ENCODE measurements at regions not wholly inside any gene's neighbourhood (a gene's known extent, or its start where the extent isn't known, plus 50 kb on each side); places are given as distances from the start of the nearest gene placed in this dataset.
"Not testable (repeated sequence)": the region's sequence is repeated elsewhere in the genome, so short reads cannot be mapped to it uniquely, and the experiment has no call there.

DNA sequence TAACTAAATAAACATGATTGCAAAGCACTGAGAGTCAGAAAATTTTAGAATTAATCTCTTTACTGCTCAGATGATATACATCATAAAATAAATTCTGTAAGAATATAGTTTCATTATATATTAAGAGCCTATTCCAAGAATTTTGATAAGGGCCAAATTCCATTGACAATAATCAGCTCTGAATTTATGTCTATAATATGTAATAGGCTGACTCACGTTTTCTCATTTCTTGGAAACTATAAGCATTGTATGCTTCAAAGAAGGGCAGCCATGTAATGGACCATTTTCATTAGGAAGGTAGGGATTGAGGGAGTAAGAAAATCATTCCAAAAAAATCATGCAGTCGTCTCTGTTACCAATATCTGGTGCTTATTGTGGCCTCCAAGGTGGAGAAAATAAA, 315.9 kb downstream of the ZIC4 start:
- intact Hi-C loops (cut with DNase I, micrococcal nuclease): no loop called here
- no peak overlapping the region for H3K4me3 Mint-ChIP-seq
- POLR2A ChIA-PET: no interaction called here
- CTCF ChIA-PET: no interaction called here
- DNase-seq (no peak), ATAC-seq (no peak)
- no peaks in the 10 kb centered on the region for H3K36me3 Mint-ChIP-seq (ENCODE audit: low read depth)
- H3K9me3 Mint-ChIP-seq (ENCODE audit: low read depth): peaks cover 5% of the 10 kb centered on the region
- H3K27ac Mint-ChIP-seq: no peak overlapping the region
- H3K27me3 Mint-ChIP-seq: no peaks in the 10 kb centered on the region
- H3K4me1 Mint-ChIP-seq: no peaks in the 10 kb centered on the region

DNA sequence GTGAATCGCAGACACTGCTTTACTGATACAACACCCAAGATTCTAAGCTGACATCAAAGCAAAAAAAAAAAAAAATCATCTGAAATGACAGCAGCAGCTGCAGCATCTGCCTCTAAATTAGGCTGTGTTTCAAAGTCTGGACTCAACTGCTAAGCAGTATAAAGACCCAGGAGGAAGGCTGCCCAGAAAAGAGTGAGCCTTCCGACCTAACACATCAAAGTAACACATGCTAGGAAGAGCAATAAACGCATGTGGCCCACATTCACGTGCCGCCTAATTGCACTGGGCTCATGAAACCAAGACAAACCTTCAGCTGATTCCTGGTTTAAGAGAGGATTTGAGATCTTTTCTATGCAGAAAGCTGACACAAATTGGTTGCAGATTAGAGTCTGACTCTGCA, 317.1 kb downstream of the ZIC4 start:
- no peaks in the 10 kb centered on the region for H3K27me3 Mint-ChIP-seq
- H3K4me1 Mint-ChIP-seq: no peaks in the 10 kb centered on the region
- peaks cover 2% of the 10 kb centered on the region for H3K9me3 Mint-ChIP-seq (ENCODE audit: low read depth)
- ATAC-seq (no peak), DNase-seq (no peak)
- ChIA-PET POLR2A (no interaction called here), CTCF (no interaction called here)
- intact Hi-C loops (cut with DNase I, micrococcal nuclease): no loop called here
- no peaks in the 10 kb centered on the region for H3K36me3 Mint-ChIP-seq (ENCODE audit: low read depth)
- H3K4me3 Mint-ChIP-seq: no peak overlapping the region
- H3K27ac Mint-ChIP-seq: no peak overlapping the region

DNA sequence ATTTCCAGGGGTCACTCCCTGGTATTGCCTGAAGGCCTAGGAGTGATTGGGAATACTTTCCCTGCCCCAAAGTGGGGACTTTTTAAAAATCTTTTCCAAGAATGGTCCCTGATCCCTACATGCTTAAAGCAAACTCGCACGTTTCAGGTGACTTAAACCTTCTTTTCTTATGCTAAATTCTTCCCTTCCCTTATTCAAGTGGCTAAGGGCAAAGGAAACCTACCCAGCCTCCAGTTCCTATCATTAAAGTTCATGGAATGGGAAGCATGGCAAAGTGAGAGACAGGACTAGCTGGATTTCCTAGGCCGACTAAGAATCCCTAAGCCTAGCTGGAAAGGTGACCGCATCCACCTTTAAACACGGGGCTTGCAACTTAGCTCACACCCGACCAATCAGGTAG, 346.8 kb downstream of the ZIC4 start:
- CTCF ChIA-PET; DNase-seq; H3K27ac Mint-ChIP-seq; H3K36me3 Mint-ChIP-seq (ENCODE audit: low read depth); H3K27me3 Mint-ChIP-seq; ATAC-seq; H3K4me1 Mint-ChIP-seq; POLR2A ChIA-PET; H3K4me3 Mint-ChIP-seq; intact Hi-C loops (cut with DNase I, micrococcal nuclease): not testable (repeated sequence)
- H3K9me3 Mint-ChIP-seq (ENCODE audit: low read depth): peaks cover 20% of the 10 kb centered on the region

DNA sequence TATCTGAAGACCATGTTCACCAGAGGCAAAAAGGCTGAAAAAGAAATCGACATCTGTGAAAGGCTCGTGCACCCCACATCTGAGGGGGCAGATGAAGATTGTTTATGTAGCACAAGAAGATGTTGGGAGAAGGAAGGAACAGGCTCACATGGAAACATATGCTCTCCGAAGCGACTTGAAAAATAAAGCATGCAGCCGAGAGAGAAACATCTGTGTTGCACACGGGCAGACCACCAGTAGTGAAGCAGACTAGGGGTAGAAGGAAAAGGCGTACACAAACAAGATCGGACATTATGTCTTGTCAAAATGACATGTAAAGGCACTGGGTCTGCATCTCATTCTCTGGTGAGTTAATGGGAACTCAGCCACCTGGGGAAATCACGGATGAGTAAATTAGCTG, 356.5 kb downstream of the ZIC4 start:
- no peak overlapping the region for H3K4me3 Mint-ChIP-seq
- no peaks in the 10 kb centered on the region for H3K27me3 Mint-ChIP-seq
- no peak overlapping the region for H3K27ac Mint-ChIP-seq
- ATAC-seq (no peak), DNase-seq (no peak)
- H3K36me3 Mint-ChIP-seq (ENCODE audit: low read depth): no peaks in the 10 kb centered on the region
- CTCF ChIA-PET: no interaction called here
- intact Hi-C loops (cut with DNase I, micrococcal nuclease): no loop called here
- H3K9me3 Mint-ChIP-seq (ENCODE audit: low read depth): peaks cover 16% of the 10 kb centered on the region
- POLR2A ChIA-PET: no interaction called here
- no peaks in the 10 kb centered on the region for H3K4me1 Mint-ChIP-seq

DNA sequence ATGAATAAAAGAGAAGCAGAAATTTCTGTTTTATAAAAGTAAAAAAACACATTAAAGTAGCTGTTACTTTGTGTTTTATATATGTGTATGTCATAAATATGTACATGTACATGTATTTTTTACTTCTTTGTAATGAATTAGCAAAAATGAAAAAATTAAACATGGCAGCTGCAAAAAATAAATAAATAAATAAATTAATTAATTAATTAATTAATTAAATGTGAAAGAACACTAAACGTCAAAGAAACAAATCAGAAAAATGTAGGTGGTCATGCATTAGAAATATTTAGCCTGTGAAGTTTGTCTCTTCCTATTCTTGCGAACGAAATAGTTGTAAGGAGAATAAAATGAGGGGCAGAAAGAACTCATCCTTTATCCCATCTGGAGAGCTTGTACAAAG, 357.0 kb downstream of the ZIC4 start:
- no peak overlapping the region for H3K27ac Mint-ChIP-seq
- H3K36me3 Mint-ChIP-seq (ENCODE audit: low read depth): no peaks in the 10 kb centered on the region
- intact Hi-C loops (cut with DNase I, micrococcal nuclease): no loop called here
- peaks cover 15% of the 10 kb centered on the region for H3K9me3 Mint-ChIP-seq (ENCODE audit: low read depth)
- no peak for DNase-seq
- no peaks in the 10 kb centered on the region for H3K27me3 Mint-ChIP-seq
- no peak overlapping the region for H3K4me3 Mint-ChIP-seq
- ChIA-PET POLR2A (interaction anchor here (0.6 to 0.7 kb wide), 2 partner anchors 197 to 234 kb away, joined by 3 read pairs; no protein-coding TSS in a partner anchor), CTCF (interaction anchor here (0.6 kb wide), 1 partner anchor 218 kb away, joined by 3 read pairs; no protein-coding TSS in a partner anchor)
- no peak for ATAC-seq
- H3K4me1 Mint-ChIP-seq: no peaks in the 10 kb centered on the region

DNA sequence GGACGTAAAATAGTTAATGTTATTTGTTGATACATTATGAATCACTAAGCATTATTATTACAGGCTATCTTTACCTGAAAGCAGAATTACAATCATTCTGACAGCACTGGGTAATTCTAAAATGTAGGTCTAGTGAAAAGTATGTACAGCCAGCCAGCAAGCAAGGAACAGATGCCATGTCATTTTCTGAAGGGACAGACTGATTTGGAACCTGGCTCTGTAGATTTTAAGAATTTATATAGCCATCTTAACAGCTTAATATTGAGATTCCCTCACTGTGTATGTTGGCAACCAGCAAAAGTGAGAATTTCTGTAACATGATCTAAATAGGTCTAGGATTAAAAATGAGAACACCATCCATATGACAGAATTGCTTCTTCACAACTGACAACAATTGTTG, 359.4 kb downstream of the ZIC4 start:
- Mint-ChIP-seq H3K9me3 (ENCODE audit: low read depth) (peaks cover 15% of the 10 kb centered on the region), H3K4me3 (no peak overlapping the region), H3K27ac (no peak overlapping the region), H3K36me3 (ENCODE audit: low read depth) (no peaks in the 10 kb centered on the region), H3K4me1 (no peaks in the 10 kb centered on the region), H3K27me3 (no peaks in the 10 kb centered on the region)
- intact Hi-C loops (cut with DNase I, micrococcal nuclease): no loop called here
- DNase-seq: no peak
- ChIA-PET CTCF (no interaction called here), POLR2A (no interaction called here)
- no peak for ATAC-seq

DNA sequence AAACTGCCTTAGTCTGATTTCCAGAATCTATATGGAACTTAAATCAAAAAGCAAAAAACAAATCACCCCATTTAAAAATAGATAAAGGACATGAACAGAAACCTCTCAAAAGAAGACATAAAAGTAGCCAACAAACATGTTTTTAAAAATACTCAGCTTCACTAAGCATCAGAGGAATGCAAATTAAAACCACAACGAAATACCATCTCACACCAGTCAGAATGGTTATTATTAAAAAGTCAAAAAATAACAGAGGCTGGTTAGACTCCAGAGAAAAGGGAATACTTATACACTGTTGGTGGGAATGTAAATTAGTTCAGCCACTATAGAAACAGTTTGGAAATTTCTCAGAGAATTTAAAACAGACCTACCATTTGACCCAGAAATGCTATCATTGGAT, 367.9 kb downstream of the ZIC4 start:
- DNase-seq (no peak), ATAC-seq (no peak)
- Mint-ChIP-seq H3K27me3 (no peaks in the 10 kb centered on the region), H3K36me3 (ENCODE audit: low read depth) (no peaks in the 10 kb centered on the region), H3K9me3 (ENCODE audit: low read depth) (peaks cover 10% of the 10 kb centered on the region), H3K4me1 (no peaks in the 10 kb centered on the region), H3K4me3 (no peak overlapping the region), H3K27ac (no peak overlapping the region)
- ChIA-PET POLR2A (no interaction called here), CTCF (no interaction called here)
- intact Hi-C loops (cut with DNase I, micrococcal nuclease): no loop called here

DNA sequence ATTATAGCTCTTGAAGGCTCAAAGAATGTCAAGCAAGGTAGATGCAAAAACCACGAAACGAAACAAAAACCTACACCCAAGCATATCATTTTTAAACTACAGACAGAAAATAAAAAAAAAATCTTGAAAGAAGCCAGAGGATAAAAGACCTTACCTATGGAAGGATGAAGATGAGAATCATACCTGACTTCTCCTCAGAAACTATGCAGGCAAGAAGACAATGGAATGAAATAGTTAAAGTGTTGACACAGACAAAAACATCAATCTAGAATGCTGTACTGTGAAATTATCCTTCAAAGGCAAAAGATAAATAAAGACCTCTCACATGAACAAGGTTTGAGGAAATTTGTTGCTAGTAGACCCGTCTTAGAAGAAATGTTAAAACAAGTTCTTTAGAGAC, 372.0 kb downstream of the ZIC4 start:
- DNase-seq (no peak), ATAC-seq (no peak)
- H3K4me3 Mint-ChIP-seq: no peak overlapping the region
- CTCF ChIA-PET: no interaction called here
- POLR2A ChIA-PET: no interaction called here
- H3K36me3 Mint-ChIP-seq (ENCODE audit: low read depth): no peaks in the 10 kb centered on the region
- intact Hi-C loops (cut with DNase I, micrococcal nuclease): no loop called here
- no peak overlapping the region for H3K27ac Mint-ChIP-seq
- no peaks in the 10 kb centered on the region for H3K4me1 Mint-ChIP-seq
- no peaks in the 10 kb centered on the region for H3K27me3 Mint-ChIP-seq
- H3K9me3 Mint-ChIP-seq (ENCODE audit: low read depth): peaks cover 5% of the 10 kb centered on the region

DNA sequence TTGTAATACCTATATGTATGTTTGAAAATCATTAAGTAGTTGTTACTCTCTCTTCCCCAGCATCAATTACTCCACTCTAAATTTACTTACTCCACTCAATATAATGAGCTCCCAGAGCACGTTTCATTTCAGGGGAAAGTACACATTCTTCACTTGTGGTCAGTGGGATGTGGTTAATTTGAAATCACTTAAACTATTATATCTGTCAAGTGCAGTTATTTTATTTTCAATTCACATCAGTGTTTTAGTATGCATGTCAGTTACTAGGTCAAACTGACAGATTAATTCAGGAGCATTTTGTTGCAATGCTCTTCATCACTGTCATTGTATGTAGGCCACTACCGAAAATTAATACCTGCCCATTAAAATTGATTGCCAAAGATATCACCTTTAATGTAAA, 376.1 kb downstream of the ZIC4 start:
- no peak overlapping the region for H3K27ac Mint-ChIP-seq
- ATAC-seq: no peak
- no peaks in the 10 kb centered on the region for H3K36me3 Mint-ChIP-seq (ENCODE audit: low read depth)
- CTCF ChIA-PET: no interaction called here
- DNase-seq: no peak
- intact Hi-C loops (cut with DNase I, micrococcal nuclease): no loop called here
- no peak overlapping the region for H3K4me3 Mint-ChIP-seq
- no peaks in the 10 kb centered on the region for H3K27me3 Mint-ChIP-seq
- POLR2A ChIA-PET: no interaction called here
- H3K9me3 Mint-ChIP-seq (ENCODE audit: low read depth): peaks cover 8% of the 10 kb centered on the region
- no peaks in the 10 kb centered on the region for H3K4me1 Mint-ChIP-seq

DNA sequence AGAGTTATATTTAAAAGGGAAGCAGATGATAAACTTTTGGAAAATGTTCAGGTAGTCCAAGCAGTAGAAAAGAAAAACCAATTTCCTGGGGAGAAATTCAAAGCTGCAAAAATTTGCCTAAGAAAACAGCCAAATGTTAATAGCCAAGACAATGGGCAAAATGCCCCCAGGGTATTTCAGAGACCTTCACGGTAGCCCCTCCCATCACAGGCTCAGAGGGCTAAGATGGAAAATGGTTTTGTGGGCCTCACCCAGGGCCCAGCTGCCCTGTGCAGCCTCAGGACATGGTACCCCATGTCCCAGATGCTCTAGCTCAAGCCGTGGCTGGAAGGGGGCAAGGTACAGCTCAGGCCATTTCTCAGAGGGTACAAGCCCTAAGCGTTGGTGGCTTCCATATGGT, 391.0 kb downstream of the ZIC4 start:
- ChIA-PET CTCF (no interaction called here), POLR2A (no interaction called here)
- Mint-ChIP-seq H3K27me3 (no peaks in the 10 kb centered on the region), H3K4me3 (no peak overlapping the region), H3K9me3 (ENCODE audit: low read depth) (peaks cover 2% of the 10 kb centered on the region), H3K27ac (no peak overlapping the region), H3K4me1 (no peaks in the 10 kb centered on the region), H3K36me3 (ENCODE audit: low read depth) (no peaks in the 10 kb centered on the region)
- DNase-seq (no peak), ATAC-seq (no peak)
- intact Hi-C loops (cut with DNase I, micrococcal nuclease): no loop called here

DNA sequence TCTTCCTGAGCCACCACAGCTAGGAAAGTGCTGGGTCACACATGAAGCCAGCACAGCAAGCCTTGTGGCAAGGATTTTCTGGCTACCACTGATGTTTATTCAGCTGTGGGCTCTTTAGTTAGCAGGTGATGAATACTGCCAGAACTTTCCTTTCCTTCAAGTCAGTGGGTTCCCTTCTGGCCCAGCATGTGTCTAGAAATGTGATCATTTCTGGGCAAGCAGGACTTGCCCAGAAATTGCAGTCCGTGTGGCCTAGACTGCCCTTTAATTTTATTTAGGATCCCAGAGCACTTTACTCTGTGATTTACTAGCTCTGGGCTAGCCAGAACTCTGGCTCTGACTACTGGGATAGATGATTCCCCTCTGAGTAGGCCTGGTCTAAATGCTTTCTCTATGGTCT, 397.5 kb downstream of the ZIC4 start:
- Mint-ChIP-seq H3K27ac (no peak overlapping the region), H3K9me3 (ENCODE audit: low read depth) (peaks cover 9% of the 10 kb centered on the region), H3K27me3 (no peaks in the 10 kb centered on the region), H3K36me3 (ENCODE audit: low read depth) (no peaks in the 10 kb centered on the region), H3K4me3 (no peak overlapping the region), H3K4me1 (no peaks in the 10 kb centered on the region)
- ChIA-PET CTCF (interaction anchor here (1.0 kb wide), 1 partner anchor 431 kb away, joined by 4 read pairs; no protein-coding TSS in a partner anchor), POLR2A (no interaction called here)
- ATAC-seq: no peak
- intact Hi-C loops (cut with DNase I, micrococcal nuclease): no loop called here
- no peak for DNase-seq

DNA sequence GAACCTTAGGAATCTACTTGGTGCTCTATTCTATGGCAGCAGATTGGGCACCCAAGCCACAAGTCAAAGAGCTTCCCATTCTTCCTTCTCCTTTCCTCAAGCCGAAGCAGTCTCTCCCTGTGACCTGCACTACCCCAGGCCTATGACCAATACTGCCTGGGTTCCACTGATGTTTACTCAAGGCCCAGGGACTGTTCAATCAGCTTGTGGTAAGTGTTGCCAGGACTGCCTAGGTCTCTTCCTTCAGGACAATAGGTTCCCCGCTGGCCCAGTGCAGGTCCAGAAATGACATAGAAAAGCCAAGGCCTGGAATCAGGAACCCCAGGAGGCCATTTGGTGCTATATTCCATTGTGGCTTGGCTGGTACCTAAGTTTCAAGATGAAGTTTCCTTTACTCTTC, 397.9 kb downstream of the ZIC4 start:
- ATAC-seq (no peak), DNase-seq (no peak)
- intact Hi-C loops (cut with DNase I, micrococcal nuclease): no loop called here
- POLR2A ChIA-PET: no interaction called here
- H3K27ac Mint-ChIP-seq: no peak overlapping the region
- no peaks in the 10 kb centered on the region for H3K4me1 Mint-ChIP-seq
- CTCF ChIA-PET: interaction anchor here (1.0 kb wide), 1 partner anchor 431 kb away, joined by 4 read pairs; no protein-coding TSS in a partner anchor
- H3K9me3 Mint-ChIP-seq (ENCODE audit: low read depth): peaks cover 9% of the 10 kb centered on the region
- H3K36me3 Mint-ChIP-seq (ENCODE audit: low read depth): no peaks in the 10 kb centered on the region
- no peaks in the 10 kb centered on the region for H3K27me3 Mint-ChIP-seq
- H3K4me3 Mint-ChIP-seq: no peak overlapping the region

DNA sequence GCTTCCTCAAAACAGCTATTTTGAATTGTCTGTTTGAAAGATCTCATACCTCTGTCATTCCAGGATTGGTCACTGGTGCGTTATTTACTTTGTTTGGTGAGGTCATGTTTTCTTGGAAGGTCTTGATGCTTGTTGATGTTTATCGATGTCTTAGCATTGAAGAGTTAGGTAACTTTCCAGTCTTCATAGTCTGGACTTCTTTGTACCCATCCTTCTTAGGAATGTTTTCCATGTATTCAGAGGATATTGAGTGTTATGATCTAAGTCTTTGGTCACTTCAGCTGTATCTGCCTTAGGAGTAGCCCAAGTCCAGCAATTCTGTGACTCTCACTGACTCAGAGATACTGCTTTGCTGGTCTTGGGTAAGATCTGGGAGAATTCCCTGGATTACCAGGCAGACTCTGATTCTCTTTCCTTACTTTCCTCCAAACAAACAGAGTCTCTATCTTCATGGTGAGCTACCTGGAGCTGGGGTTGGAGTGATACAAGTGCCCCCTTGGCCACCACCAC, 398.6 kb downstream of the ZIC4 start:
- intact Hi-C loops (cut with DNase I, micrococcal nuclease): no loop called here
- Mint-ChIP-seq H3K27me3 (no peaks in the 10 kb centered on the region), H3K4me1 (no peaks in the 10 kb centered on the region), H3K27ac (no peak overlapping the region), H3K9me3 (ENCODE audit: low read depth) (peaks cover 11% of the 10 kb centered on the region), H3K4me3 (no peak overlapping the region), H3K36me3 (ENCODE audit: low read depth) (no peaks in the 10 kb centered on the region)
- CTCF ChIA-PET: no interaction called here
- ATAC-seq: no peak
- POLR2A ChIA-PET: no interaction called here
- no peak for DNase-seq
